ENCODE measurements at regions not wholly inside any gene's neighbourhood (a gene's known extent, or its start where the extent isn't known, plus 50 kb on each side); places are given as distances from the start of the nearest gene placed in this dataset.

GRCh38 chr6:168149015-168149414 is 70.0 kb upstream of the FRMD1 start:
- no peaks in the 10 kb centered on the region for H3K36me3 ChIP-seq
- no peak for DNase-seq
- H3K4me3 ChIP-seq (ENCODE audit: low read depth, low read length) = no peak overlapping the region
- TF ChIP-seq CTCF (IDR thresholded peaks at IDR 0.05; ENCODE audit: low read depth, low read length) = no peak
- no peaks in the 10 kb centered on the region for H3K27me3 ChIP-seq
- H3K9me3 ChIP-seq = no peaks in the 10 kb centered on the region
- no peaks in the 10 kb centered on the region for H3K4me1 ChIP-seq

GRCh38 chr6:168148231-168148849 is 69.3 kb upstream of the FRMD1 start:
- H3K27me3 ChIP-seq = no peaks in the 10 kb centered on the region
- H3K9me3 ChIP-seq = no peaks in the 10 kb centered on the region
- DNase-seq = no peak
- H3K36me3 ChIP-seq = no peaks in the 10 kb centered on the region
- no peak overlapping the region for H3K4me3 ChIP-seq (ENCODE audit: low read depth, low read length)
- no peak for TF ChIP-seq CTCF (IDR thresholded peaks at IDR 0.05; ENCODE audit: low read depth, low read length)
- no peaks in the 10 kb centered on the region for H3K4me1 ChIP-seq

- Histone ChIP-seq H3K36me3 (no peaks in the 10 kb centered on the region), H3K4me3 (ENCODE audit: low read depth, low read length) (no peak overlapping the region), H3K27me3 (peaks cover 8% of the 10 kb centered on the region; the same call in 1 of the 2 replicates), H3K4me1 (no peaks in the 10 kb centered on the region), H3K9me3 (no peaks in the 10 kb centered on the region)
- no peak for DNase-seq
- no peak for TF ChIP-seq CTCF (IDR thresholded peaks at IDR 0.05; ENCODE audit: low read depth, low read length)
Measured at GRCh38 chr6:168147205-168147738, 68.3 kb upstream of the FRMD1 start.

- Histone ChIP-seq H3K27me3 (peaks cover 8% of the 10 kb centered on the region; the same call in 1 of the 2 replicates), H3K4me3 (ENCODE audit: low read depth, low read length) (no peak overlapping the region), H3K9me3 (no peaks in the 10 kb centered on the region), H3K36me3 (no peaks in the 10 kb centered on the region), H3K4me1 (no peaks in the 10 kb centered on the region)
- TF ChIP-seq CTCF (IDR thresholded peaks at IDR 0.05; ENCODE audit: low read depth, low read length) = no peak
- no peak for DNase-seq
Measured at GRCh38 chr6:168145747-168146596, 67.0 kb upstream of the FRMD1 start.

- no peak for TF ChIP-seq CTCF (IDR thresholded peaks at IDR 0.05; ENCODE audit: low read depth, low read length)
- no peak overlapping the region for H3K4me3 ChIP-seq (ENCODE audit: low read depth, low read length)
- H3K27me3 ChIP-seq = peaks cover 8% of the 10 kb centered on the region; the same call in 1 of the 2 replicates
- H3K9me3 ChIP-seq = no peaks in the 10 kb centered on the region
- H3K4me1 ChIP-seq = no peaks in the 10 kb centered on the region
- DNase-seq = no peak
- no peaks in the 10 kb centered on the region for H3K36me3 ChIP-seq
Measured at GRCh38 chr6:168139121-168139520, 60.1 kb upstream of the FRMD1 start.

GRCh38 chr6:168138436-168138835 is 59.4 kb upstream of the FRMD1 start:
- no peak for TF ChIP-seq CTCF (IDR thresholded peaks at IDR 0.05; ENCODE audit: low read depth, low read length)
- Histone ChIP-seq H3K4me3 (ENCODE audit: low read depth, low read length) (no peak overlapping the region), H3K36me3 (no peaks in the 10 kb centered on the region), H3K4me1 (no peaks in the 10 kb centered on the region), H3K9me3 (no peaks in the 10 kb centered on the region), H3K27me3 (peaks cover 8% of the 10 kb centered on the region; the same call in 1 of the 2 replicates)
- DNase-seq = no peak

Data from BE2C (cell line).